IMR-90 (cell line): ENCODE measurements at regions not wholly inside any gene's neighbourhood (a gene's known extent, or its start where the extent isn't known, plus 50 kb on each side); places are given as distances from the start of the nearest gene placed in this dataset.

Experiments
- ATAC-seq: fragments of 200-7000 bp; cut with Tn5 transposase; 2 replicates; pipeline ENCODE4 v1.9.1; 2020; ENCODE audit warnings: low read depth, mild to moderate bottlenecking, moderate library complexity
- BruUV-seq: library from RNA; stranded (reverse); fragments of 400-500 nt; replicated peaks from 2 replicates; lab custom pipeline; 2021; lab: Mats Ljungman, UMichigan
- CTCF ChIA-PET: fragments of 300-600 bp; formaldehyde crosslinking; extraction: SDS; loops from one replicate; lab custom pipeline; 2021; ENCODE audit warnings: antibody characterized with exemption; lab: Yijun Ruan, JAX
- POLR2A ChIA-PET: fragments of 300-600 bp; sonication (Branson Sonifier 250); formaldehyde crosslinking; loops from one replicate; lab custom pipeline; 2022; ENCODE audit warnings: antibody characterized with exemption; ENCODE audit not compliant: unreplicated experiment; lab: Charles Lee
- DNase-seq: peaks from one replicate; pipeline ENCODE4 v3.0.0; 2013
- H2AFZ ChIP-seq: replicated peaks from 2 replicates; pipeline ENCODE3; 2013; ENCODE audit warnings: low read length, mild to moderate bottlenecking; ENCODE audit not compliant: poor library complexity
- H2AK5ac ChIP-seq: 2 replicates; pipeline ENCODE4 v1.6.1; 2013; ENCODE audit warnings: low read depth, low read length, inconsistent platforms
- H2AK9ac ChIP-seq: replicated peaks from 2 replicates; pipeline ENCODE3; 2013; ENCODE audit warnings: mild to moderate bottlenecking, low read depth, low read length, moderate library complexity; ENCODE audit not compliant: poor library complexity
- H2BK120ac ChIP-seq: 2 replicates; pipeline ENCODE4 v1.6.1; 2013; ENCODE audit warnings: low read depth, low read length, inconsistent platforms
- H2BK15ac ChIP-seq: 3 replicates; pipeline ENCODE4 v1.6.1; 2013; ENCODE audit warnings: low read depth, low read length, inconsistent platforms
- H2BK20ac ChIP-seq: 2 replicates; pipeline ENCODE4 v1.6.1; 2013; ENCODE audit warnings: low read depth, mild to moderate bottlenecking, inconsistent platforms, low read length, moderate library complexity
- H2BK5ac ChIP-seq: 2 replicates; pipeline ENCODE4 v1.6.1; 2013; ENCODE audit warnings: mild to moderate bottlenecking, low read depth, low read length, inconsistent platforms; ENCODE audit not compliant: poor library complexity, severe bottlenecking
- H3K14ac ChIP-seq: replicated peaks from 2 replicates; pipeline ENCODE4 v1.6.1; 2013; ENCODE audit warnings: low read depth, low read length, inconsistent platforms
- H3K18ac ChIP-seq: 2 replicates; pipeline ENCODE4 v1.6.1; 2013; ENCODE audit warnings: low read depth, low read length, control low read depth
- H3K23ac ChIP-seq: 2 replicates; pipeline ENCODE4 v1.6.1; 2013; ENCODE audit warnings: low read depth, low read length, inconsistent platforms
- H3K27ac ChIP-seq: 2 replicates; pipeline ENCODE4 v1.5.1; 2013; ENCODE audit warnings: mild to moderate bottlenecking, control low read depth, low read length; ENCODE audit not compliant: insufficient read depth
- H3K27me3 ChIP-seq: 2 replicates; pipeline ENCODE4 v1.6.1; 2013; ENCODE audit warnings: low read length; ENCODE audit not compliant: control insufficient read depth, insufficient read depth
- H3K36me3 ChIP-seq: 2 replicates; pipeline ENCODE4 v1.6.1; 2013; ENCODE audit warnings: low read length, mixed read lengths; ENCODE audit not compliant: control insufficient read depth, insufficient read depth
- H3K4ac ChIP-seq: 2 replicates; pipeline ENCODE4 v1.6.1; 2013; ENCODE audit warnings: low read depth, low read length, inconsistent platforms
- H3K4me1 ChIP-seq: 2 replicates; pipeline ENCODE4 v1.6.1; 2013; ENCODE audit warnings: low read length, mixed read lengths; ENCODE audit not compliant: control insufficient read depth, insufficient read depth
- H3K4me2 ChIP-seq: 2 replicates; pipeline ENCODE4 v1.6.1; 2013; ENCODE audit warnings: low read depth, mild to moderate bottlenecking, control low read depth, low read length, moderate library complexity
- H3K4me3 ChIP-seq: 2 replicates; pipeline ENCODE4 v1.5.1; 2013; ENCODE audit warnings: low read depth, mild to moderate bottlenecking, control low read depth, low read length, moderate library complexity; ENCODE audit not compliant: insufficient read depth
- H3K56ac ChIP-seq: 2 replicates; pipeline ENCODE4 v1.6.1; 2013; ENCODE audit warnings: low read length, inconsistent platforms; ENCODE audit not compliant: insufficient read depth; ENCODE audit errors: extremely low read depth
- H3K79me1 ChIP-seq, 2 experiments: 2 replicates each; pipeline ENCODE4 v1.6.1; 2013; ENCODE audit warnings: low read length in 2 of 2, inconsistent platforms in 1 of 2, low read depth in 1 of 2
- H3K9ac ChIP-seq: 2 replicates; pipeline ENCODE4 v1.6.1; 2013; ENCODE audit warnings: low read depth, low read length, control low read depth
- H3K9me1 ChIP-seq: 2 replicates; pipeline ENCODE4 v1.6.1; 2013; ENCODE audit warnings: low read length, inconsistent platforms; ENCODE audit not compliant: insufficient read depth
- H3K9me3 ChIP-seq: 2 replicates; pipeline ENCODE4 v1.6.1; 2013; ENCODE audit warnings: low read length; ENCODE audit not compliant: control insufficient read depth, insufficient read depth
- H4K20me1 ChIP-seq: 2 replicates; pipeline ENCODE4 v1.6.1; 2013; ENCODE audit warnings: low read length, inconsistent platforms; ENCODE audit not compliant: insufficient read depth
- H4K5ac ChIP-seq: 2 replicates; pipeline ENCODE4 v1.6.1; 2013; ENCODE audit warnings: mild to moderate bottlenecking, low read depth, low read length, control low read depth
- H4K8ac ChIP-seq, 2 experiments: 2 replicates each; pipeline ENCODE4 v1.6.1; 2013; ENCODE audit warnings: low read depth in 2 of 2, low read length in 2 of 2, control low read depth in 1 of 2, inconsistent platforms in 1 of 2
- H4K91ac ChIP-seq: 2 replicates; pipeline ENCODE4 v1.6.1; 2013; ENCODE audit warnings: low read depth, low read length, inconsistent platforms; ENCODE audit not compliant: insufficient read depth
- BHLHE40 ChIP-seq: fragments of 150-350 bp; IDR thresholded peaks from 2 replicates; pipeline ENCODE4 v1.6.1; 2016; ENCODE audit warnings: mild to moderate bottlenecking, low read depth, low read length
- CEBPB ChIP-seq: IDR thresholded peaks from 2 replicates; pipeline ENCODE4 v1.6.1; 2012; ENCODE audit warnings: low read depth, low read length, improper control_type of control experiment
- CHD1 ChIP-seq: IDR thresholded peaks from 2 replicates; pipeline ENCODE4 v1.6.1; 2012; ENCODE audit warnings: low read depth, low read length, improper control_type of control experiment
- MAZ ChIP-seq: IDR thresholded peaks from 2 replicates; pipeline ENCODE4 v1.6.1; 2012; ENCODE audit warnings: low read depth, mild to moderate bottlenecking, low read length, improper control_type of control experiment, moderate library complexity, borderline replicate concordance
- POLR2A ChIP-seq: IDR thresholded peaks from 2 replicates; pipeline ENCODE4 v1.6.1; 2012; ENCODE audit warnings: mild to moderate bottlenecking, low read depth, low read length
- RFX5 ChIP-seq: IDR thresholded peaks from 2 replicates; pipeline ENCODE4 v1.8.0; 2012; ENCODE audit warnings: low read depth, mild to moderate bottlenecking, low read length, moderate library complexity
- WGBS, 2 experiments: methylation state at CpG; one replicate each; pipeline versions ENCODE4 v1.1.5 to v1.1.7; 2013; ENCODE audit warnings: missing lambda C conversion rate in 2 of 2; ENCODE audit not compliant: insufficient read length in 1 of 2; ENCODE audit errors: extremely low coverage in 2 of 2; 5-methylcytosine and 5-hydroxymethylcytosine counted together
- dilution Hi-C: fragments of 300-500 bp; cut with HindIII; formaldehyde crosslinking; loops from one replicate; pipeline ENCODE4 v1.14.3; 2018; ENCODE audit warnings: low sequenced_read_pairs; ENCODE audit not compliant: unreplicated experiment
- in situ Hi-C: fragments of 300-500 bp; cut with MboI; formaldehyde crosslinking; loops from 3 replicates; pipeline ENCODE4 v1.14.3; 2019; ENCODE audit warnings: low sequenced_read_pairs, inconsistent platforms, mixed read lengths
- intact Hi-C: fragments of 100-400 bp; cut with micrococcal nuclease; formaldehyde crosslinking; loops from 2 replicates; pipeline ENCODE4 v1.10.0; 2022
- TF ChIP-seq, protein P1 (sequence below): fragments of 150-350 bp; IDR thresholded peaks from 2 replicates; pipeline ENCODE4 v1.6.1; 2016; ENCODE audit warnings: low read depth, mild to moderate bottlenecking, low read length, moderate library complexity, borderline replicate concordance

- intact Hi-C loops = no loop called here
These were observed 365.2 kb downstream of the SPATA31D1 start for GRCh38 chr9:82353631-82354278.

More at GRCh38 chr9:82353631-82354278, 365.2 kb downstream of the SPATA31D1 start:
- Histone ChIP-seq H3K4ac (peak overlapping the region; percentile 57), H2AK9ac (peak overlapping the region; percentile 1), H3K9ac (no peak overlapping the region), H2BK20ac (peak overlapping the region; percentile 47), H2BK15ac (peak overlapping the region; percentile 36; the same call in 2 of the 3 replicates), H2AK5ac (peak overlapping the region; percentile 21), H3K36me3 (no peaks in the 10 kb centered on the region), H3K9me3 (no peaks in the 10 kb centered on the region), H2BK120ac (peak overlapping the region; percentile 60), H2BK5ac (peak overlapping the region; percentile 6), H3K4me1 (peaks cover 10% of the 10 kb centered on the region), H3K4me3 (no peak overlapping the region), H4K91ac (peak overlapping the region; percentile 72), H3K23ac (0 out of 2 replicates have a peak overlapping the region, but pooled peaks have one; percentile 0), H3K27me3 (no peaks in the 10 kb centered on the region), H3K4me2 (no peak overlapping the region), H3K18ac (peak overlapping the region; percentile 1; the same call in 1 of the 2 replicates), H3K56ac (no peak overlapping the region), H2AFZ (no peak overlapping the region), H3K9me1 (0 out of 2 replicates have a peak, but pooled peaks cover 7% of the 10 kb centered on the region), H3K79me1 (no peaks in the 10 kb centered on the region), H3K27ac (no peak overlapping the region; the same call in 1 of the 2 replicates), H4K8ac (peak overlapping the region; percentile 6 to 67), H4K5ac (no peak overlapping the region; the same call in 1 of the 2 replicates), H3K14ac (peak overlapping the region; percentile 33; the same call in 1 of the 2 replicates), H4K20me1 (no peaks in the 10 kb centered on the region)
- TF ChIP-seq MAZ (no peak), POLR2A (no peak), CHD1 (no peak), RFX5 (no peak), CEBPB (no peak), BHLHE40 (no peak)
- TF ChIP-seq, protein P1, sequence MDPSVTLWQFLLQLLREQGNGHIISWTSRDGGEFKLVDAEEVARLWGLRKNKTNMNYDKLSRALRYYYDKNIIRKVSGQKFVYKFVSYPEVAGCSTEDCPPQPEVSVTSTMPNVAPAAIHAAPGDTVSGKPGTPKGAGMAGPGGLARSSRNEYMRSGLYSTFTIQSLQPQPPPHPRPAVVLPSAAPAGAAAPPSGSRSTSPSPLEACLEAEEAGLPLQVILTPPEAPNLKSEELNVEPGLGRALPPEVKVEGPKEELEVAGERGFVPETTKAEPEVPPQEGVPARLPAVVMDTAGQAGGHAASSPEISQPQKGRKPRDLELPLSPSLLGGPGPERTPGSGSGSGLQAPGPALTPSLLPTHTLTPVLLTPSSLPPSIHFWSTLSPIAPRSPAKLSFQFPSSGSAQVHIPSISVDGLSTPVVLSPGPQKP = no peak
- POLR2A ChIA-PET = no interaction called here
- dilution Hi-C loops (no loop called here), in situ Hi-C loops (no loop called here)
- DNase-seq (peak; percentile 29), ATAC-seq (peak; percentile 21)
- CTCF ChIA-PET = no interaction called here
- WGBS, 2 experiments = 81% methylated on average over 5 of the region's 7 CpGs; no CpG with 5 or more reads in 1 of the 2 experiments
- BruUV-seq = no TSS peak
